ENCODE measurements at regions not wholly inside any gene's neighbourhood (a gene's known extent, or its start where the extent isn't known, plus 50 kb on each side); places are given as distances from the start of the nearest gene placed in this dataset.
"Not testable (repeated sequence)": the region's sequence is repeated elsewhere in the genome, so short reads cannot be mapped to it uniquely, and the experiment has no call there.

DNA sequence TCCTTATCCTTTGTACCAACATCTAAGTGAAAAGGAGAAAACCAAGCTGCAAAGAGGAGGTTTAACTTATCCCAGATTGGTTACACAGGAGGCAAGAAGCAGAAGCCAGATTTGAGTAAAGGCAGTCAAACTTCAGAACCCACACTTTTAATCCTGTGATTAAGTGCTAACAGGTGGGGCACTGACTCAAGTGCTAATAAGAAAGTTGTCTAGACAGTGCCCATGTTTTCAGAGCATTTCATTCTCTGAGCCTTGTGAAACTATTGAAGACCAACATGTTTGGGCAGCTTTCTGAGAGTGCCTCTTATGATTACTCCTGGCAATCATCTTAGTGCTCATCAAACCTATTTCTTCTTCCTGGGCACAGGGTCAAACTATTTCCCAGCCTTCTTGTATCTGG is 380.8 kb downstream of the KCNRG start:
- no peak for DNase-seq (ENCODE audit: low spot score)
- no peak overlapping the region for H3K4me3 ChIP-seq (ENCODE audit: low read depth, low read length, poor library complexity, severe bottlenecking)
- H3K27me3 ChIP-seq (replicated peaks; ENCODE audit: insufficient read depth, low read depth, low read length, poor library complexity) = no peaks in the 10 kb centered on the region
- H3K9me3 ChIP-seq (ENCODE audit: low read depth, low read length, poor library complexity, severe bottlenecking) = no peaks in the 10 kb centered on the region
- ChIA-PET POLR2A (ENCODE audit: low non-redundant PET) (no interaction called here), CTCF (no interaction called here)
- TF ChIP-seq EZH2 (IDR thresholded peaks at IDR 0.05; ENCODE audit: borderline replicate concordance, low read depth, low read length, poor library complexity, severe bottlenecking) = no peak
- TF ChIP-seq, protein P1, sequence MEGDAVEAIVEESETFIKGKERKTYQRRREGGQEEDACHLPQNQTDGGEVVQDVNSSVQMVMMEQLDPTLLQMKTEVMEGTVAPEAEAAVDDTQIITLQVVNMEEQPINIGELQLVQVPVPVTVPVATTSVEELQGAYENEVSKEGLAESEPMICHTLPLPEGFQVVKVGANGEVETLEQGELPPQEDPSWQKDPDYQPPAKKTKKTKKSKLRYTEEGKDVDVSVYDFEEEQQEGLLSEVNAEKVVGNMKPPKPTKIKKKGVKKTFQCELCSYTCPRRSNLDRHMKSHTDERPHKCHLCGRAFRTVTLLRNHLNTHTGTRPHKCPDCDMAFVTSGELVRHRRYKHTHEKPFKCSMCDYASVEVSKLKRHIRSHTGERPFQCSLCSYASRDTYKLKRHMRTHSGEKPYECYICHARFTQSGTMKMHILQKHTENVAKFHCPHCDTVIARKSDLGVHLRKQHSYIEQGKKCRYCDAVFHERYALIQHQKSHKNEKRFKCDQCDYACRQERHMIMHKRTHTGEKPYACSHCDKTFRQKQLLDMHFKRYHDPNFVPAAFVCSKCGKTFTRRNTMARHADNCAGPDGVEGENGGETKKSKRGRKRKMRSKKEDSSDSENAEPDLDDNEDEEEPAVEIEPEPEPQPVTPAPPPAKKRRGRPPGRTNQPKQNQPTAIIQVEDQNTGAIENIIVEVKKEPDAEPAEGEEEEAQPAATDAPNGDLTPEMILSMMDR (conservative IDR thresholded peaks at IDR 0.05; ENCODE audit: low read depth, low read length) = no peak
- no peaks in the 10 kb centered on the region for H3K36me3 ChIP-seq (ENCODE audit: insufficient read depth, low read length, poor library complexity, severe bottlenecking)
- intact Hi-C loops (cut with micrococcal nuclease; ENCODE audit: unreplicated experiment) = no loop called here
- H3K27ac ChIP-seq (ENCODE audit: low read depth, low read length, poor library complexity, severe bottlenecking) = no peak overlapping the region
- H3K4me1 ChIP-seq (ENCODE audit: insufficient read depth, low read length, poor library complexity, severe bottlenecking) = peaks cover 20% of the 10 kb centered on the region
- no TSS peak for BruUV-seq (replicated peaks)

DNA sequence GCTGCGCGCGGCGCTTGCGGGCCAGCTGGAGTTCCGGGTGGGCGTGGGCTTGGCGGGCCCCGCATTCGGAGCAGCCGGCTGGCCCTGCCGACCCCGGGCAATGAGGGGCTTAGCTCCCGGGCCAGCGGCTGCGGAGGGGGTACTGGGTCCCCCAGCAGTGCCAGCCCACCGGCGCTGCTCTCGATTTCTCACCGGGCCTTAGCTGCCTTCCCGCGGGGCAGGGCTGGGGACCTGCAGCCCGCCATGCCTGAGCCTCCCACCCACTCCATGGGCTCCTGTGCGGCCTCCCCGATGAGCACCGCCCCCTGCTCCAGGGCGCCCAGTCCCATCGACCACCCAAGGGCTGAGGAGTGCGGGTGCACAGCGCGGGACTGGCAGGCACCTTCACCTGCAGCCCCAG is 381.4 kb downstream of the KCNRG start:
- DNase-seq (ENCODE audit: low spot score); H3K36me3 ChIP-seq (ENCODE audit: insufficient read depth, low read length, poor library complexity, severe bottlenecking); H3K4me3 ChIP-seq (ENCODE audit: low read depth, low read length, poor library complexity, severe bottlenecking); intact Hi-C loops (cut with micrococcal nuclease; ENCODE audit: unreplicated experiment); H3K27me3 ChIP-seq (replicated peaks; ENCODE audit: insufficient read depth, low read depth, low read length, poor library complexity); H3K27ac ChIP-seq (ENCODE audit: low read depth, low read length, poor library complexity, severe bottlenecking); POLR2A ChIA-PET (ENCODE audit: low non-redundant PET); BruUV-seq (replicated peaks); CTCF ChIA-PET; H3K9me3 ChIP-seq (ENCODE audit: low read depth, low read length, poor library complexity, severe bottlenecking): not testable (repeated sequence)
- peaks cover 26% of the 10 kb centered on the region for H3K4me1 ChIP-seq (ENCODE audit: insufficient read depth, low read length, poor library complexity, severe bottlenecking)

DNA sequence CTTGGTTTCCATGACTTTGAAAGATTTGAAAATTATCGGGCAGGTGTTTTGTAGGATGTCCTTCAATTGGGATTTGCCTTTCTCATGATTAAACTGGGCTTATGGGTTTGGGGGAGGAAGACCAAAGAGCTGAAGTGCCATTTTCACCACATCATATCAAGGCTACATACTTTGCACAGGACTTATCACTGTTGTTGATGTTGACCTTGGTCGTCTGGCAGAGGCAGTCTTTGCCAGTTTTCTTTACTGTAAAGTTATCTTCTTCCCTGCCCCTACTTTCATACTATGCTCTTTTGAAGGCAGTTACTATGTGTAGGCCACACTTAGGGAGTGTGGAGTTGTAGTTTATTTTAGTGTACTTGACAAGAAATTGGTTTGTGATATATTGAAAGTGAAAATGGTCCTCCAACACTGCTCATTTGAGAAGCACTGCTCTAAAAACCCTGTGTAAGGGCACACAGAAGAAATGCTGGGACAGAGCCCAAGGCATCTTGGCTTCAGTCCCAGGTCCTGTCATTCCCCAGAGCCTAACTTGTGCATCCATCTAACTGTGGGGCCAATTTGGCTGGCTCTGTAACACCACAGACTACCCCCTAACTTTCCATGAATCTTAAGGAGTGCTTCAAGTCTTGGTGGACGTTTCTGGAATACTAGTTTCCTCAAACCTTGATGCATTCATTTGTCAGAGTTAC is 384.9 kb downstream of the KCNRG start:
- intact Hi-C loops (cut with micrococcal nuclease; ENCODE audit: unreplicated experiment) = no loop called here
- Histone ChIP-seq H3K9me3 (ENCODE audit: low read depth, low read length, poor library complexity, severe bottlenecking) (no peaks in the 10 kb centered on the region), H3K4me1 (ENCODE audit: insufficient read depth, low read length, poor library complexity, severe bottlenecking) (peaks cover 20% of the 10 kb centered on the region), H3K27ac (ENCODE audit: low read depth, low read length, poor library complexity, severe bottlenecking) (no peak overlapping the region), H3K4me3 (ENCODE audit: low read depth, low read length, poor library complexity, severe bottlenecking) (no peak overlapping the region), H3K27me3 (replicated peaks; ENCODE audit: insufficient read depth, low read depth, low read length, poor library complexity) (no peaks in the 10 kb centered on the region), H3K36me3 (ENCODE audit: insufficient read depth, low read length, poor library complexity, severe bottlenecking) (no peaks in the 10 kb centered on the region)
- TF ChIP-seq, protein P1 (conservative IDR thresholded peaks at IDR 0.05; ENCODE audit: low read depth, low read length) = no peak
- TF ChIP-seq EZH2 (IDR thresholded peaks at IDR 0.05; ENCODE audit: borderline replicate concordance, low read depth, low read length, poor library complexity, severe bottlenecking) = no peak
- CTCF ChIA-PET = no interaction called here
- POLR2A ChIA-PET (ENCODE audit: low non-redundant PET) = no interaction called here
- peak; percentile 54 for DNase-seq (ENCODE audit: low spot score)
- no TSS peak for BruUV-seq (replicated peaks)

DNA sequence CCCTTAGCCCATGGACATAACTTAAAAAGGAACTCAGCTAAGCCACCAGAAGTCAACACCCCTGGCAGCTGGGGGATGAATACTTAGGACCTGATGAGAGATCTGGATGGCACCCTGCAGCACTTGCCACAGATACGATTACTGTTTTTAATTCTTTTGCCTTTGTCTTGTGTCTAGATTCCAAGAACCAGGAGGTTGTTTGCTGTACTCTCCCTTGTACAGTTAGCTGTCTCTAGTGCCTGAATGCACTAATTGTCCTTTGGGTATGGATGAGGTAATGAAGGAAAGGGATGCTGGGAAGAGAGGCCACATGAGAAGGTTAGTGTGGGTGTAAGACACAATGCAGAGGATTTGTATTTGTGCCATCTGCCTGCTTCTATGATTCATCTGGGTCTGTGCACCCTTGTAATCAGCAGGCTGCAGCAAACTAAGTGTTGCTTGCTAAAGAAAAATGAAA is 385.8 kb downstream of the KCNRG start:
- intact Hi-C loops (cut with micrococcal nuclease; ENCODE audit: unreplicated experiment) = no loop called here
- CTCF ChIA-PET = no interaction called here
- Histone ChIP-seq H3K27ac (ENCODE audit: low read depth, low read length, poor library complexity, severe bottlenecking) (no peak overlapping the region), H3K36me3 (ENCODE audit: insufficient read depth, low read length, poor library complexity, severe bottlenecking) (no peaks in the 10 kb centered on the region), H3K4me3 (ENCODE audit: low read depth, low read length, poor library complexity, severe bottlenecking) (no peak overlapping the region), H3K9me3 (ENCODE audit: low read depth, low read length, poor library complexity, severe bottlenecking) (no peaks in the 10 kb centered on the region), H3K4me1 (ENCODE audit: insufficient read depth, low read length, poor library complexity, severe bottlenecking) (peaks cover 20% of the 10 kb centered on the region), H3K27me3 (replicated peaks; ENCODE audit: insufficient read depth, low read depth, low read length, poor library complexity) (no peaks in the 10 kb centered on the region)
- no TSS peak for BruUV-seq (replicated peaks)
- TF ChIP-seq, protein P1 (conservative IDR thresholded peaks at IDR 0.05; ENCODE audit: low read depth, low read length) = no peak
- TF ChIP-seq EZH2 (IDR thresholded peaks at IDR 0.05; ENCODE audit: borderline replicate concordance, low read depth, low read length, poor library complexity, severe bottlenecking) = no peak
- peak; percentile 73 for DNase-seq (ENCODE audit: low spot score)
- POLR2A ChIA-PET (ENCODE audit: low non-redundant PET) = no interaction called here
